Lung (tissue), 11 donors: ENCODE measurements at regions not wholly inside any gene's neighbourhood (a gene's known extent, or its start where the extent isn't known, plus 50 kb on each side); places are given as distances from the start of the nearest gene placed in this dataset.

Source experiments
- ATAC-seq: fragments of 200-7000 bp; cut with Tn5 transposase; one replicate; pipeline ENCODE4 v1.9.1; 2020; ENCODE audit warnings: moderate number of reproducible peaks; ENCODE audit not compliant: insufficient read depth, low FRiP score
- DNase-seq, 3 donors: peaks; one replicate each; pipeline ENCODE4 v3.0.0-alpha.2; 2013 to 2017
- H3K27ac ChIP-seq, 2 donors: one replicate each; pipeline ENCODE4 v1.5.1; 2013; ENCODE audit warnings: mild to moderate bottlenecking in 2 of 2, moderate library complexity in 2 of 2, control low read depth in 1 of 2, inconsistent platforms in 1 of 2, low read depth in 1 of 2, low read length in 1 of 2
- H3K27me3 ChIP-seq, 3 donors: one replicate each; pipeline ENCODE4 v1.5.1; 2013; ENCODE audit warnings: low read length in 2 of 3; ENCODE audit not compliant: control insufficient read depth in 3 of 3, insufficient read depth in 3 of 3
- H3K36me3 ChIP-seq, 4 donors: one replicate each; pipeline ENCODE4 v1.5.1; 2013; ENCODE audit warnings: low read length in 4 of 4, mild to moderate bottlenecking in 1 of 4, moderate library complexity in 1 of 4; ENCODE audit not compliant: control insufficient read depth in 4 of 4, insufficient read depth in 4 of 4
- H3K4me1 ChIP-seq, 5 donors: one replicate each; pipeline ENCODE4 v1.5.1; 2013; ENCODE audit warnings: low read length in 5 of 5, mild to moderate bottlenecking in 2 of 5, moderate library complexity in 1 of 5; ENCODE audit not compliant: control insufficient read depth in 5 of 5, insufficient read depth in 5 of 5
- H3K4me3 ChIP-seq: one replicate; pipeline ENCODE4 v1.5.1; 2013; ENCODE audit warnings: mild to moderate bottlenecking, control low read depth, moderate library complexity
- H3K9ac ChIP-seq, 2 donors: one replicate each; pipeline ENCODE4 v1.5.1; 2013; ENCODE audit warnings: low read length in 2 of 2, control low read depth in 1 of 2; ENCODE audit not compliant: insufficient read depth in 1 of 2
- H3K9me3 ChIP-seq, 4 donors: one replicate each; pipeline ENCODE4 v1.5.1; 2013; ENCODE audit warnings: low read length in 3 of 4, mild to moderate bottlenecking in 1 of 4, moderate library complexity in 1 of 4; ENCODE audit not compliant: control insufficient read depth in 4 of 4, insufficient read depth in 3 of 4
- CTCF ChIP-seq: IDR thresholded peaks from 2 replicates; pipeline ENCODE4 v1.5.1; 2012; ENCODE audit warnings: mild to moderate bottlenecking; ENCODE audit errors: control extremely low read depth, extremely low read depth
- WGBS, 2 donors: extraction: QIAGEN DNeasy Blood & Tissue Kit; methylation state at CpG; one replicate each; pipeline ENCODE4 v1.1.7; 2013; 5-methylcytosine and 5-hydroxymethylcytosine counted together
- donor health status: control.
- donor health status: control.
- donor health status: Bipolar disorder and iron deficiency.
- donor health status: healthy.
- donor health status: DM: yes; HTN: yes; CAD: no.

GRCh38 chr2:120491111-120491625 is 145.2 kb downstream of the INHBB start:
- no peak for TF ChIP-seq CTCF
- no peak overlapping the region for H3K9ac ChIP-seq
- WGBS, 2 donors, result 88 to 95% methylated on average over 1 of the region's 1 CpG
- ATAC-seq, result no peak
- DNase-seq, result no peak
- H3K4me1 ChIP-seq, result peaks cover 0 to 8% (median 0%) of the 10 kb centered on the region in 5 donors
- no peaks in the 10 kb centered on the region for H3K9me3 ChIP-seq
- H3K27me3 ChIP-seq, result no peaks in the 10 kb centered on the region
- H3K36me3 ChIP-seq, result no peaks in the 10 kb centered on the region
- no peak overlapping the region for H3K27ac ChIP-seq
- H3K4me3 ChIP-seq, result no peak overlapping the region

- H3K36me3 ChIP-seq, result no peaks in the 10 kb centered on the region
- DNase-seq (no peak), ATAC-seq (no peak)
- H3K27me3 ChIP-seq, result no peaks in the 10 kb centered on the region
- H3K9ac ChIP-seq, result no peak overlapping the region
- peaks cover 0 to 8% (median 0%) of the 10 kb centered on the region in 5 donors for H3K4me1 ChIP-seq
- WGBS, 2 donors, result 50 to 75% methylated on average over 5 of the region's 5 CpGs
- no peaks in the 10 kb centered on the region for H3K9me3 ChIP-seq
- H3K27ac ChIP-seq, result no peak overlapping the region
- H3K4me3 ChIP-seq, result no peak overlapping the region
- no peak for TF ChIP-seq CTCF
These were observed 147.3 kb downstream of the INHBB start for GRCh38 chr2:120493231-120493630.

GRCh38 chr2:120494446-120494845 is 148.5 kb downstream of the INHBB start:
- DNase-seq (no peak), ATAC-seq (no peak)
- TF ChIP-seq CTCF, result no peak
- no peak overlapping the region for H3K27ac ChIP-seq
- peaks cover 0 to under 1% (median 0%) of the 10 kb centered on the region in 5 donors for H3K4me1 ChIP-seq
- no peak overlapping the region for H3K4me3 ChIP-seq
- H3K9ac ChIP-seq, result no peak overlapping the region
- no peaks in the 10 kb centered on the region for H3K9me3 ChIP-seq
- no peaks in the 10 kb centered on the region for H3K27me3 ChIP-seq
- H3K36me3 ChIP-seq, result no peaks in the 10 kb centered on the region

GRCh38 chr2:120495586-120495985 is 149.7 kb downstream of the INHBB start:
- no peaks in the 10 kb centered on the region for H3K36me3 ChIP-seq
- no peak overlapping the region for H3K9ac ChIP-seq
- H3K27ac ChIP-seq, result no peak overlapping the region
- ATAC-seq (no peak), DNase-seq (no peak)
- peaks cover 0 to 6% (median 0%) of the 10 kb centered on the region in 3 donors for H3K27me3 ChIP-seq
- no peak for TF ChIP-seq CTCF
- no peak overlapping the region for H3K4me3 ChIP-seq
- WGBS, 2 donors, result 75 to 94% methylated on average over 2 of the region's 2 CpGs
- H3K9me3 ChIP-seq, result no peaks in the 10 kb centered on the region
- no peaks in the 10 kb centered on the region for H3K4me1 ChIP-seq
